ENCODE measurements at regions not wholly inside any gene's neighbourhood (a gene's known extent, or its start where the extent isn't known, plus 50 kb on each side); places are given as distances from the start of the nearest gene placed in this dataset.
A peak's percentile ranks its signal among the peaks of the same experiment; 100 is the strongest.

DNA sequence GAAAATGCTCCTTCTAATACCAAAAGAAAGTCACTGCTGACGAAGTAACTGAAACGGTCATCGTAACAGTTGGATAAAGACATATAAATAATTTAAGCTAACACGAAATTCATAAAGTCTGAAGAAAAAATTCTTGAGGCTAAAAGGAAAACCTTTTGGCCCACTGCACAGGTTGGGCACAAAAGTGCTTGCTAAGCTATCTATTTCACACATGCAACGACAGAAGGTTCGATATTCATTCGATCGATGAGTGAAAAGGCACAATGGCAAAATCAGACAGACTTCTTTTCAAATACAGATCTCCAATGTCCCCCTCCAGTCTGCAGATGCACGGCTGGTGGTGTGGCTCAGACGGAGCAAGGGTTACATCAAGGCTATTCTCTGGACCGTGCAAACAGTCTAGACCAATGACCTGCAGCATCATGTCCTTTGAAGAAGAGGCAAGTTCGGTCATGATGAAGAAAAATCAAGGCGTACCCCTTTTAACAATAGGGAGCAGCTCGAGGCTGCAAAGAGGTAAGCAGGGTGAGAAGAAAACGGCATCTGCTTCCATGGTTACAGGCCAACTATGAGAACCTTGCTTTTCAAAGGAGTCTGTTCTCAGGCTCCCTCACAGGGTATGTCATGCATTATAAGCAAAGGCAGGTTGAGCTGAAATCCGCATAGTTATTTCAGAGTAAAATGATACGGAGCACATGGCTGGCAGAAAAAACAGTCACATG is 579.6 kb downstream of the USP25 start:
- Histone ChIP-seq H3K4me3 (ENCODE audit: low read depth, low read length) (peak overlapping the region; percentile 22), H3K27ac (no peak overlapping the region), H3K27me3 (replicated peaks) (no peaks in the 10 kb centered on the region), H3K36me3 (replicated peaks) (no peaks in the 10 kb centered on the region)
- TF ChIP-seq, protein P1, sequence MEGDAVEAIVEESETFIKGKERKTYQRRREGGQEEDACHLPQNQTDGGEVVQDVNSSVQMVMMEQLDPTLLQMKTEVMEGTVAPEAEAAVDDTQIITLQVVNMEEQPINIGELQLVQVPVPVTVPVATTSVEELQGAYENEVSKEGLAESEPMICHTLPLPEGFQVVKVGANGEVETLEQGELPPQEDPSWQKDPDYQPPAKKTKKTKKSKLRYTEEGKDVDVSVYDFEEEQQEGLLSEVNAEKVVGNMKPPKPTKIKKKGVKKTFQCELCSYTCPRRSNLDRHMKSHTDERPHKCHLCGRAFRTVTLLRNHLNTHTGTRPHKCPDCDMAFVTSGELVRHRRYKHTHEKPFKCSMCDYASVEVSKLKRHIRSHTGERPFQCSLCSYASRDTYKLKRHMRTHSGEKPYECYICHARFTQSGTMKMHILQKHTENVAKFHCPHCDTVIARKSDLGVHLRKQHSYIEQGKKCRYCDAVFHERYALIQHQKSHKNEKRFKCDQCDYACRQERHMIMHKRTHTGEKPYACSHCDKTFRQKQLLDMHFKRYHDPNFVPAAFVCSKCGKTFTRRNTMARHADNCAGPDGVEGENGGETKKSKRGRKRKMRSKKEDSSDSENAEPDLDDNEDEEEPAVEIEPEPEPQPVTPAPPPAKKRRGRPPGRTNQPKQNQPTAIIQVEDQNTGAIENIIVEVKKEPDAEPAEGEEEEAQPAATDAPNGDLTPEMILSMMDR (IDR thresholded peaks at IDR 0.05; ENCODE audit: low read depth, low read length, missing control alignments), result no peak
- DNase-seq, result peak; percentile 19
- in situ Hi-C loops (cut with HindIII; ENCODE audit: low pct_ligation_motif_present, low sequenced_read_pairs), result no loop called here

DNA sequence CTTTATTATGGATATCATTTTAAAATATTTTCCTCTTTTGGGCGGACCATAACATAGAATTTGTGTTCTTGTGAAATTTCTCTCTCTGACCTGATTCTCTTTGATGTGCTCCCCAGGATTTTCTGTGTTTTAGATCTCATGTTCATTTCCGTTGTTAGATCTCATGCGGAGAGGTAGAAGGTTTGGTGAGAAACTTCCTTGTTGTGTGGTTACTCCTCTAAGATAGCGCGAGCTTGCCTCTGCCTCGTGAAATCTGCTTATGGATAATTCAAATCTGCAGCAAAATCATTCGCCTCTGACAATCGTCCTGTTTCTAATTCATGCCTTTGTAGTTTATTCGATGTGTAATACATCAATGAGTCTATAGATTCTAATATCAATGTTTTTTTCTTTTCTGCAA is 580.4 kb downstream of the USP25 start:
- H3K27ac ChIP-seq, result no peak overlapping the region
- no peaks in the 10 kb centered on the region for H3K27me3 ChIP-seq (replicated peaks)
- in situ Hi-C loops (cut with HindIII; ENCODE audit: low pct_ligation_motif_present, low sequenced_read_pairs), result no loop called here
- DNase-seq, result no peak
- no peak overlapping the region for H3K4me3 ChIP-seq (ENCODE audit: low read depth, low read length)
- TF ChIP-seq, protein P1 (IDR thresholded peaks at IDR 0.05; ENCODE audit: low read depth, low read length, missing control alignments), result no peak
- no peaks in the 10 kb centered on the region for H3K36me3 ChIP-seq (replicated peaks)

DNA sequence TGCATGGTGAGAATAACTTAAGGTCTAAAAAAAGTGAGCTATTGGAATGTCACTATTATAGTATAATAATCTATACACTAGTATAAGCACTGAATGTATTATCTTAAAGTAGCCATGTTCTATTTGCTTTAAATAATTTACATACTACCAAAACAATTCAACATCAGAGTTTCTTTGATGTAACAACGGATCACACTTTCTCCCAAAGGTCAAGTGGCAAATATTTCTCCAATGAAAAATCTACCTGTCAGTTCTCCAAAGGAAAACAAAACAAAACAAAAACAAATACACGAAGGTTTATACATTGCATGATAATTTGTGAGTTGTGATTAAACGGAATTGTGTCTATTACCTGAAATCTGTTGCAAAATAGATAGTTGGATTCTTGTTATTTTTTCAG is 581.4 kb downstream of the USP25 start:
- in situ Hi-C loops (cut with HindIII; ENCODE audit: low pct_ligation_motif_present, low sequenced_read_pairs), result no loop called here
- Histone ChIP-seq H3K4me3 (ENCODE audit: low read depth, low read length) (no peak overlapping the region), H3K36me3 (replicated peaks) (no peaks in the 10 kb centered on the region), H3K27ac (no peak overlapping the region), H3K27me3 (replicated peaks) (no peaks in the 10 kb centered on the region)
- no peak for DNase-seq
- TF ChIP-seq, protein P1 (IDR thresholded peaks at IDR 0.05; ENCODE audit: low read depth, low read length, missing control alignments), result no peak

DNA sequence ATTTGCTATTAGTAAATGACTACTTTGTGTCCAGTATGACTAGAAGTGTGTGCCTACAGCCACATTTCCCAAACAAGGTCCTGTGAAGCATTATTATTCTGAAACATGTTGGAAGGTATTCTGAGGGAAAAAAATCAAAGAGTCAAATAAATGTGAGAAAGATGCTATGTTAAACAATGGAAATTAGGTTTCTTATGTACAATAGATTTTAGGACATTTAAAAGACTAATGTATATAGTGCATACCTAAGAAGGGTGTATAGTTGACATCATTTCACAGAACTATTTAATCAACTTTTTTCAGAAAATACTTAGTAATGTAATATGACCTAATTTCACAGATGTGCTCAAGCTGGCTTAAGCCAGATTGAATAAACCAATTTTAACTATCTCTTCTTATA is 582.5 kb downstream of the USP25 start:
- DNase-seq, result no peak
- no peak overlapping the region for H3K27ac ChIP-seq
- H3K27me3 ChIP-seq (replicated peaks), result no peaks in the 10 kb centered on the region
- H3K4me3 ChIP-seq (ENCODE audit: low read depth, low read length), result no peak overlapping the region
- in situ Hi-C loops (cut with HindIII; ENCODE audit: low pct_ligation_motif_present, low sequenced_read_pairs), result no loop called here
- H3K36me3 ChIP-seq (replicated peaks), result no peaks in the 10 kb centered on the region
- TF ChIP-seq, protein P1 (IDR thresholded peaks at IDR 0.05; ENCODE audit: low read depth, low read length, missing control alignments), result no peak

DNA sequence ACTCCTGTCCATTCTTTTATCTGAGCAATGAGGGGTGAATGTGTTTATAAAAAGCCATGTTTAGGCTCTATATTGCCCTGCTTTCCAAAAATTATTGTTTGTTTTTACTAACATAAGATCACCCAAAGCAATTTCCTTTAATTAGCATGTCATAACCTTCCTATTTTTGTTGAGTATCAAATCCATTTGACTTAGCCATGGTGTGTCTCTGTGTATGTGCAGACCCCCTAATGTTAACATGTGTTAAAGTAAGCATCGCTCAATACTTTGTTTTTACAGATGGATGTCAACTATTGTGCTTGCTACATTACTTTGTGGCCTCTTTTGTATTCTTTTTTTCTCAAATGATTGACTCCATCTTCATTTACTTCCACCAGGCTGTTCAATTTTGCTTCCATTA is 585.4 kb downstream of the USP25 start:
- Histone ChIP-seq H3K27me3 (replicated peaks) (no peaks in the 10 kb centered on the region), H3K36me3 (replicated peaks) (no peaks in the 10 kb centered on the region), H3K4me3 (ENCODE audit: low read depth, low read length) (no peak overlapping the region), H3K27ac (no peak overlapping the region)
- DNase-seq, result no peak
- TF ChIP-seq, protein P1 (IDR thresholded peaks at IDR 0.05; ENCODE audit: low read depth, low read length, missing control alignments), result no peak
- in situ Hi-C loops (cut with HindIII; ENCODE audit: low pct_ligation_motif_present, low sequenced_read_pairs), result no loop called here
